ENCODE measurements at regions not wholly inside any gene's neighbourhood (a gene's known extent, or its start where the extent isn't known, plus 50 kb on each side); places are given as distances from the start of the nearest gene placed in this dataset.

GRCh38 chr22:49155770-49156580 is 671.7 kb downstream of the BRD1 start:
- DNase-seq: no peak

- DNase-seq: no peak
These were observed 672.5 kb downstream of the BRD1 start for GRCh38 chr22:49155039-49155769.

GRCh38 chr22:49154433-49154832 is 673.2 kb downstream of the BRD1 start:
- DNase-seq: no peak

DNA sequence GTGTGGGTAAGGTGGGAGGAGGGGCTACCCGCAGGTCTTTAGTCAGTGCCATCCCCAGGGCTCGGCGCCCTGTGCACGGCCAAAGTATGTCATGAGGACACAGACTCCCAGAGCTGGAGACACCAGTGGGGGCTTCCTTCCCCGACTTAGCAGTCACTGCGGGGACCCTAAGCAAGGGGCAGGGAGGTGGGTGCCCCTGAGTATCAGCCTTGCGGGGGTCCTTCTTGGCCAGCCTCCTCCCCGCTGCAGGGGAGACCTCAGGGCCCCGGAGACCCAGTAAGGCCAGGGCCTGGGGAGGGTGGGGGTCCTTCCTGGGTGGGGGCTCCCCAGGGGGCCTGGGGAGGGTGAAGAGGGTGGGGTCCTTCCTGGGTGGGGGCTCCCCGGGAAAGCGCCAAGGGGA is 673.8 kb downstream of the BRD1 start:
- no peak for DNase-seq

DNA sequence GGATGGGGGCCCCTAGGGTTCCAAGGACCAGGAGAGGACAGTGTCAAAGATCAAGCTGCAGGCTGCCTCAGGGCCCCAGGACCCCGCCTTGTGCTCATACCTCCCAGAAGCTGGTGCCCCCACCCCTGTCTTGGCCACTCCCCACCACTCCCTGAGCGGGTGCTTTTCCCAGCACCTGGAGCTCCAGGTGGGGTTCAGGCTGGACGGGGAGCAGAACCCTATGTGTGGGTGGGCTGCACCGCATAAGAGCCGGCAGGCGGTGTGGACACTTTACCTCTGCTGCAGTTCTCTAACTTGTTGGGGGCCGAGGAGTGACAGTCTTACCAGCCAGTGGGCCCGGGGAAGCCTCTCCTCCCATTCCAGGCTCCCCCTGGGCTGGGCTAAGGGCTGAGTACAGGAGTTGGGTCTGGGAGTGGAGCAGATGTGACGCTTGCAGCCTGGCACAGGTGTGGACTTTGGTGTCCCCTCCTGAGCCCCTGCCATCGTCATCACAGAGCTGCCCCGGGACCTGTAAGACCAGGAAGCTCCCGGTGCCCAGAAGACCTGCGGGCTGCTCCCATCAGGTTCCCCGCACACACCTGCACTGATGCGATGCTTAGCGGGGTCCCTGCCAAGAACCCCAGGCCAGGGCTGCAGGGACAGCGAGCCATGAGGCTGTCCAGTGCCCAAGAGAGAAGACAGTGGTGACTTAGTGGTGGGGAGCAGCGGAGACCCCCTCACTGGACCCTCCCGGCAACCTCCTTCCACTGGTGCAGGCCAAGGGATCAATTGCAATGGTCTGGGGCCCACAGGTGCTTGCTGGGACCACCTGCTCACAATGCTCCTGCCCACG is 674.5 kb downstream of the BRD1 start:
- DNase-seq: no peak

GRCh38 chr22:49152127-49152938 is 675.3 kb downstream of the BRD1 start:
- DNase-seq: no peak

GRCh38 chr22:49151256-49152126 is 676.2 kb downstream of the BRD1 start:
- DNase-seq: no peak

GRCh38 chr22:49150801-49151221 is 676.9 kb downstream of the BRD1 start:
- no peak for DNase-seq

DNA sequence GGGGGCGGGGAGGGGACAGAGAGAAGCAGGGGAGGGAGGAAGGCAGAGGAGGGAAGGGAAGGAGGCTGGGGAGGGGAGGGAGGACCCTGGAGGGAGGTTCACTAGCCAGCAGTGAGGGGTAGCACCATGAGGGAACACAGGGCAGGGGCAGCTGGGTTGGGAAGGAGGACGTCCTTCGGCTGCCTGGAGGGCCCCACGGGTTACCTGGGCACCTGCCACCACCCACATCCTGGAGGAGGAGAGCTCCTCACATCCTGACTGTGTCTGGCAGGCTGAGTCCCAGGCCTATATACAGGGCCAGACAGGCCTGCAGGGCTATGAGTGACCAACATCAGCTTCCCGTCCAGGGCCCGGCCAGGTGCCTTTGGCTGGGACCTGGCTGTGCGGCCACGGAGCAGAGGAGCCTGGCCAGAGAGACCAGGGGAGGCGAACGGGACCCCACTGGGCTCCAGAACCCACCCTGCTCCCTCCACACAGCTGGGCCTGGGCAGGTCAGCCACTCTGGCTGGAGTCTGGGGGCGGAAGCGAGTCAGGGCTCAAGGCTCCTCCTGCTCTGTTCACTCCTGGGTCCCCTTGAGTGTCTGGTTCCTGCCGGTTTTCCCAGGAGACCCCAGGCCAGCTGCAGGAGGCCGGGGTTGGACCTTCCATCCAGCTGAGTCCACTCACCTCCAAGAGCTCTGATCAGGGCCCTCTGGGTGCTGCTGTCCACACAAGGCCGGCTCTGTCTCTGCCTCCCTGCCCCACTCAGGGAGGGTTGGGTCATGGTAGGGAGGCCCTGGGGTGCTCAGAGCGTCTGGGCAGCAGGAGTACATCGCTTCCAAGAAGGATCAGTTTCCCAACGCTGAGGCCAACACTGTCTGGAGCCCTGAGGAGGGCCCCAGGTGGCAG is 677.7 kb downstream of the BRD1 start:
- DNase-seq: no peak

DNA sequence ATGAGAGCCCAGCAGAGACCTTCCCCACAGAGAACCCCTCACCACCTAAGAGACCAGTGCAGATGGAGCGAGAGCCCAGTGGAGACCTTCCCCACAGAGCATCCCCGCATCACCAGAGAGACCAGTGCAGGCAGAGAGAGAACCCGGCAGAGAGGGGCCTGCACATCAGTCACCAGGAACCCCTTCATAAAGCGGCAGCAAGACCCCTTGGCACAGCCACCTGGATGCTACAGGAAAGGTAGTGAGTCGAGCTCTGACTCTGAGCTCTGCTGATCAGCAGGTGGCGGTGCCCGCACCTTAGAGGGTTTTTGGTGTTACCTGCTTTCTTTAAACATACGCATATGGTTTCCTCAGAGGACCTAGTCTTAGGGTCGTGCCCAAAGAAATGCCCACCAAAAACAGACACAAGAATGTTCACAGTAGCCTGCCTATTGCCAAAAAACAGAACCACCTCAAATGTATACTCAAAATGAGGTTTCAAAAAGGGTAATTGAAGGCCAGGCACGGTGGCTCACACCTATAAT is 678.7 kb downstream of the BRD1 start:
- no peak for DNase-seq

DNA sequence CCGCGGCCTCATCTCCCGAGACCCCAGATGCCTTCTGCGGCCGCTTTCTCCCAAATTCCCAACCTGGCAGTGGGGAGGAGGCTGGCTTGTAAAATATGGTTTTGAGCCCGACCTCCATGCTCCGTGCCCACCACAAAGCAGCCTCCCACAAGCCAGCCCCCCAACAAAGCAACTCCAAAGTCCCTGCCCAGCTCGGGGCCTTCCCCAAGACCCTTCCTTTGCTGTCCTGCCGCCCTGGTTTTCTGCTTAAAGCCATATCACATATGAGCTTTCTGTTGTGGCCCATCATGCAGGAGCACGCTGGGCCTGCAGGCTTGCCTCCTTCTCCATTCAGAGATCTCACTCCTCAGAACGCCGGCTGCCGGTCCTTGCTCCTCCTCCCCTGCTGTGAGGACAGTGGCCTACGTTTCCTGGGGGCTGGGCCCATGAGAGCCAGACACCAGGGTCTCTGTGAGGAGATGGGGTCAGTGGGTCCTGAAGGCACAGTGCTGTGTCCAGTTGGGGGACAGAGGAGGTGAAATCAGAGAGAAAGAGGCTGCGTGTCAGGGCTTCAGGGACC is 680.0 kb downstream of the BRD1 start:
- no peak for DNase-seq

DNA sequence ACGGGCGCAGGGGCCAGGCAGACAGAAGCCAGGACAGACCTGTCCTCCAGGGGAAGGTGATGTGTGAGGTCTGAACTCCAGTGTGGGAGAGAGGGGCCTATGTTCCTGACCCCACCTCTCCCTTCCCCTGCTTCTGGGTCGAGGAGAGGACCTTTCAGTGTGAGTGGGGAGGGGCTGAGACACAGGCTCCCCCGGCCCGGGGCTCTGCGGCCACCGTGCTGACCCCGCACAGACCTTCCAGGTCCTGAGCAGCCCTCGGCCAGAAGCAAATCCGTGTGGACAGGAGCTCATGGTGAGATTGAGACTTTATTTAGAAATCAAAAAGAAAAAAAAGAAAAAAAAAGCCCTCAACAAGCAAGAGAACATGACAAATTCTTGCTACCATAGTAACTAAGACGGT is 680.5 kb downstream of the BRD1 start:
- no peak for DNase-seq

- no peak for DNase-seq
These were observed 681.2 kb downstream of the BRD1 start for GRCh38 chr22:49146511-49146910.

GRCh38 chr22:49143812-49144211 is 683.9 kb downstream of the BRD1 start:
- no peak for DNase-seq

- DNase-seq: no peak
These were observed 684.8 kb downstream of the BRD1 start for GRCh38 chr22:49142891-49143290.

GRCh38 chr22:49142296-49142695 is 685.4 kb downstream of the BRD1 start:
- no peak for DNase-seq

- no peak for DNase-seq
These were observed 685.9 kb downstream of the BRD1 start for GRCh38 chr22:49141761-49142160.

DNA sequence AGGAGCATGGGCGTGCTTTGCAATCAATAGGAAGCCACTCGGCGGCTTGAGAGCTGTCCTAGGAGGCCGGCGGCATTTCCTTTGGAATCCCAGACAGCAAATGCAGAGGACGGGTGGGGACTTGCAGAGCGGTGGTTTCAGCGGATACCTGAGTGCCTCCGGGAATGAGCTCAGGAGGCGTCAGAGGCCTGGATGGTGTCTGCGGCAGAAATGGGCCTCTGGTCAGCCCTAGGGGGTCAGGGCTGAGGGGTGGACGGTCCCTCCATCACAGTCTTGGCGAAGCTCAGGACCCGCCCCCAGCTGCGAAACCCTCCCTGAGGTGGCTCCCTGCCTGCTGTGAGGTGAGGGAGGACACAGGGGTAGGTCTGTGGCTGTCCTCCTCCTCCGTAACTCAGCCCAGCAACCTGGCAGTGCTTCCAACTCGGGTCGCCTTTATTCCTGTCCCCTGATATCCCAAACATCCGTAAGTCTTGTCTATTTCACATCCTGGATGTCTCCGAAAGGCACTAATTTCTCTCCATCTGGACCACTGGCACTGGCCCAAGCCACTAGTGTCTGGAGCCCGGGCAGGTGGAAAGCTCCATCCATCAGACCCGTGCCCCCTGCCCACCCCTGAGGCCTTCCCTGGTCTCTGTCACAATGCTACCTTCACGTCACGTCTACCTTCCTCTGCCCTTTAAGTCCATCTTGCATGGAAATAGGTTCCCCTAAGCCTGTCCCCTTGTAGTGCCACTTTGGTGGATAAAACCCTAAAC is 686.6 kb downstream of the BRD1 start:
- DNase-seq: no peak

GRCh38 chr22:49139492-49140151 is 688.1 kb downstream of the BRD1 start:
- DNase-seq: no peak
